GM18519 (cell line): ENCODE measurements at regions not wholly inside any gene's neighbourhood (a gene's known extent, or its start where the extent isn't known, plus 50 kb on each side); places are given as distances from the start of the nearest gene placed in this dataset.
A peak's percentile ranks its signal among the peaks of the same experiment; 100 is the strongest.

Source experiments
- ATAC-seq: cut with Tn5 transposase; IDR thresholded peaks from one replicate; pipeline ENCODE4 v1.9.1; 2021; ENCODE audit warnings: mild to moderate bottlenecking, moderate library complexity; ENCODE audit not compliant: unreplicated experiment, low FRiP score

DNA sequence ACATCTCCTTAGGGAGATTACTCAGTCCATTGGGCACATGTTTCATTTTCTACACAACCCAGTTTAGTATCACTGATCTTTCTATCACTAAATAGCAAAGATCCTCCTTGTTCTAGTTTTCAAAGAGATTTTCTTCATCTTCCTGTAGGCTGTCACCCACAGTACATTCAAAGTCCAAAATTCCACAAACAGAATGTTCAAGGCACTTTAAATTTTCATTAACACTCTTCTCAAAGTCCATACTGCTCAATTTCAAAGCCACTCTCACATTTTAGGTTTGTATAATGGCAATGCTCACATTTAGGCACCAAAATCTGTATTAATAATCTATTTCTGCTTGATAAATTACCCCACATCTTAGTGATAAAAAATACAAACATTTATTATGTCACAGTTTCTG is 152.8 kb downstream of the FSIP2 start:
- ATAC-seq: no peak

DNA sequence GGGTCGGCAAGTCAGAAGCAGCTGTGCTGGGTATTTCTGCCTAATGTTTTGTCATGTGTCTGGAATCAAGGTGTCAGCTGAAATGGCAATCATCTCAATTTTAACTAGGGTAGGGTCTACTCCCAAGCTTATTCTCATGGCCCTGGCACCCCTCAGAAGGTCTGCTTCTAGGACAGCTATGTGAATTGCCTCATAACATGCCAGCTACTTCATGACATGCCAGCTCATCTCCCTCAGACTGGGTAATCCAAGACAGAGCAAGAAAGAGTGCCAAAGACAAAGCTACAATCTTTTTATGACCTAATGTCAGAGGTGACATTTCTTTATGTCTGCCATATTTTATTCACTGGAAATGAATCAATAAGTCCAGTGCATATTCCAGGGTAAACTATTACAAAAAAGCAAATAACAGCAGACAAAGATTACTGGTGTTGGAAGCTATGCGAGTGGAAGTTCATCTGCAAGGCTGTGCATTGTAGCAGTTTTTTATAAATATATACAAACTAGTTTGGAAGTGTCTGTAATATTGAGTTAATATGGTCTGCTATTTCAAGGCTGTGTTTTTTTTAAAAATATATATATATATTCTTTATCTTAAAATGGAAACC is 153.3 kb downstream of the FSIP2 start:
- no peak for ATAC-seq

DNA sequence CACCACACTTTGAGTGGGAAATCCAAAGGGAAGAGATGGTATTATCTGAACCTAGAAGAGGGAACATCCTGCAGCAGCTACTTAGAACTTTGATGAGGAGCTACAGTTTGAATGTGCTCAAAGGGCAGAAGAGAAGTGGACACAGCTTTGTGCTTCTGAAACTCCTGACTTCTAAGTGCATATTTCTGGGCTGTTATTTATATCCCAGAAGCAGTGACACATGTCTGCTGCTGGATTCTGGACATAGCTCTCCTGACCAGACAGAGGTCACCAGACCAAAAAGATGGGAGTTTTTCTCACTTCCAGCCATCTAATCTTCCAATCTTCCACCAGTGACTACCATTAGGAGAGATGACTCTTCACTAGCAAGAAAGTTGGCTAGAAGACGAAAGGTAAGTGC is 153.9 kb downstream of the FSIP2 start:
- ATAC-seq: no peak

DNA sequence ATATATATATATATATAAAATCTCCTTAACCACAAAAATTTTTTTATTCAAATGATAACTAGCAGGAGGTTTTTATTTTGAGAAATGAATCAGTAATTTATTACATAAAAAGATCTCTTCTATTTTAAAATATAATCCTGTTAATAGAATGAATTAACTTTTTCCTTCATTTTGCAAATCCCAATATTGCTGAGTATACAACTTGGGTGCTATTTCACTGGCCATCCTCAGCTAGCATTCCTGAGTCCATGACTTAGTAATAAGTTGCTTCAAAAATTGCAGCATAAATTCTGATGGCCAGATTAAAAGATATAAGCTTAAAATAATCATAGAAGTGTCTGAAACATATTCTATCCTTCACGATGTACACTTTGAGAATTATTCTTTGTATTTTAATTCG is 155.6 kb downstream of the FSIP2 start:
- ATAC-seq: no peak

DNA sequence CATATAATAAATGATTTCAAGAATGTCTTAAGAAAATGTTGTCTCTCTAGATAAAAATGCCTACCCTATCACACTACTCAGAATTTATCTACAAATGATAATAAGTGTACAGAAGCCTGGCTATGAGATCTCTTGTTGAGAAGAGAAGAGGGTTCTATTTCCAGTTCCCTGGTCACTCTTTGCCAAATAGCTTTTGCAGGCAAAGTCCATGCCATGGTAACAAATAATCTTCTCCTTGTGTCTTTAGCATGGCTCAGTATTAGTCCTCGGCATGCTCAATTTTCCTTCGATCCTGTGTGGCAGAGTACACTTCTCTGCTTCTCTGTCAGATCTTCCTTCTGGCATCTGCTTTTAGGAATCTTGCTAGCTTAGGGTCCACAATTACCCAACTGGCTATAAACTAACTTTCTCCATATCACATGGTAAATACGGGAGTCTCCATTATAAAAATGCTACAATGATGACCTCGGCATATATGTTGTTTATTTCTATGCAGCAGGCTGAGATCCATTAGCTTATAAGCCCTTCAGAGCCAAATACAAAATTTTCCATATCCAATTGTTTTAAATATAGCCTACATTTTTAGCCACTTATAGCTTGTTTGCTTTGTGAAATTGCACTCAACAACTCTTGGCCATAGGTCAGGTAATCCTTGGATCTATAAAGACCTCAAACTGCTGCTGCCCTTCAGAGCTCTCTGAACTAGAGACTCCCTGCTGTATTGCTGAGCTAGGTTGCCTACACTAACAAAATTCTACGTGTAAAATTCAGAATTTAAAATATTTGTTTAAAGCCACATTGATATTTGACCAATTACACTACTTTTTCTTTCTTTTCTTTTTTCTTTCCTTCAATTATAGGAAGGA is 157.5 kb downstream of the FSIP2 start:
- no peak for ATAC-seq

DNA sequence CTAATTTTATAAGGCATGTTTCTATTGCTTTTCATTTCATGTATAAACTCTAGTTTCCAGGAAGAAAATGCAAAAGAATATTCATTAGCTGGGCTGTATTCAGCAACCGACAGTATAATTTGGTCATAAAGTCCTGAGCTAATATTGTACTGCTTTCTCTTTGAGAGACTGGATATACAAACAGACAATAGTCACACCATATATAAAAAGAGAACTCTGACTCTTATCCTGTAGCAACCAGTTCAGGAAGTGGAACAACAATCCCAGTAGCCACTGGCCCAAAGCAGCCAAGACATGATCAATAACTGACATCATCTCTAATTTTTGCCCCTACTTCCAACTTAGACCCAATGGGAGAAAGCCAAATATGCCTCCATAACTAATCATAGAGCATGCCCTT is 160.8 kb downstream of the FSIP2 start:
- ATAC-seq: no peak

DNA sequence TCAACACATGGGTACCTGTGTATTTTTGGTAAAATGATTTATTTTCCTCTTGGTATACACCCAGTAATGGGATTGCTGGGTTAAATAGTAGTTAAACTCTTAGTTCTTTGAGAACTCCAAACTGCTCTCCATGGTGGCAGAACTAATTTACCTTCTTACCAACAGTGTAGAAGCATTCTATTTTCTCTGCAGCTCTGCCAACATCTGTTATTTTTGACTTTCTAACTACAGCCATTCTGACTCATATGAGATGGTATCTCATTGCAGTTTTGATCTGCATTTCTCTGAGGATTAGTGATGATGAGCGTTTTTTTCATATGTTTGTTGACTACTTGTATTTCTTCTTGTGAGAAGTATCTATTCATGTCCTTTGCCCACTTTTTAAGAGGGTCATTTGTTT is 180.6 kb downstream of the FSIP2 start:
- no peak for ATAC-seq

DNA sequence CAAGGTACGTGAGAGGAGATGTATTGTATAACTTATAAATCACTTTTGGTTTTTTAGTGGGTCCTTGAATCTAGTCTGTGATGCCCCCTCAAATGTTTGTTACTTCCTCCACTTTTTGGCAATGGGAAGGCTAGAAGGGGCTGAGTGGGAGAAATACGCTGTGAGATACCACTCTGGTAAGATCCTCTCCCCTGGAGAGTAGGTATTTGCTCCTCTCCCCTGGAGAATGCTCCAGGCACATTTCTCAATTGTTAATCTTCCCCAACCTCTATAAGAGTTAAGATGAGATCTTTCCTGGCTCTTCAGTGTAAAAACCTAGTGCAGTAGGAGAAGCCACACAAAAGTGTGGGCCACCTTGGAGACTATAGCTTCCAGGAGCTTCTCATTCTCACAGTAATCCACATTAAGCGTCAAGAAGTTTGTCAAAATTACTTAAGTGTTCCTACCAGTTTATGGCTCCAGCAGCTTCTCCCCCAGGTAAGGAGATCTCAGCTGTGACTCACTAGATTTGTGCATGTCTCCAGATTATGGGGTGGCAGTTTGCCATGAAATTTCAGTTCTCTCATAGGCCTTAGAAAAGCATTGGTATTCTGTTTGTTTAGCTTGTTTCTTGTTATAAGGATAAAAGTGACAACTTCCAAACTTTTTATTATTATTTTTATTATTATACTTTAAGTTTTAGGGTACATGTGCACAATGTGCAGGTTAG is 182.6 kb downstream of the FSIP2 start:
- ATAC-seq: no peak

DNA sequence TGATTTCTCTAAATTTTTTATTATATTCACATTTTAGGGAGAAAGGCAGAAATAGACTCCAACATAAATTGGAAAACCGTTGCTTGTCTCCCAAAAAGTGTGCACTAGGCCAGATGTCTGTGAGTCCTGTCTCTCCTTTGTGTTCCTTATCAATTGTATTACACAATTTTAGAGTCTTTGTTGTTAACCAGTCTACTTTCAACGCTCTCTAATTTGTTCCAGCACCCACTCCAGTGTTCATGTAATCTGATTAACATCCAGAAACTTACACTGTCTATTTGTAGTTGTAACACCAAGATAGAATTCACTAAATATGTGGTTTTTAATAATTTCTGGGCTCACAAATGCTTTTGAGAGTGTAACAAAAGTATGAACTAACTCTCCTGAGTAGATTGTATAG is 195.6 kb downstream of the FSIP2 start:
- no peak for ATAC-seq

DNA sequence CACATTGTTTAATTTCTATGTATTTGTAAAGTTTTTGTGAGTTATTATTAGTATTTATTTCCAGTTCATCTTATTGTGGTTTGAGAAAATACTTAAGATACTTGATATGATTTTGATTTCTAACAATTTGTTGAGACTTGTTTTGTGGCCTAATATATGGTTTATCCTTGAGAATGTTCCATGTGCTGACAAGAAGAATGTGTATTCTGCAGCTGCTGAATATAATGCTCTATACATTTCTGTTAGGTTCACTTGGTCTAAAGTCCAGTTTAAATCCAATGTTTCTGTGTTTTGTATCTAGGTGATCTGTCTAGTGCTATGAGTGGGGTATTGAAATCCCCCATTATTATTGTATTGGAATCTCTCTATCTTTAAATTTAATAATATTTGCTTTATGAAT is 201.3 kb downstream of the FSIP2 start:
- no peak for ATAC-seq

DNA sequence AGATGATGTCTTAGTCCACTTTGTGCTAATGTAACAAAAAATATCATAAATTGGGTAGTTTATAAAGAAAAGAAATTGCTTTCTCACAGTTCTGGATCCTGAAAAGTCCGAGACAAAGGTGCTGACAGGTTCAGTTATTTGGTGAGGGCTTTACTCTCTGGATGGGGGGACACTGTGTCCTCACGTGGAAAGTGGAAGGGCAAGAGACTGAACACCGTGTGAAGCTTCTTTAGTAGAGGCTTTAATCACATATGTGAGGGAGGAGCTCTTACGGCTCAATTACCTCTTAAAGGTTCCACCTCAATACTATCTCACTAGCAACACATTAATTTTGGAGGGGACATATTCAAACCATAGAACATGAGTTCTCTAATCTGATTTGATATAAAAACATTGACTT is 204.3 kb downstream of the FSIP2 start:
- no peak for ATAC-seq

DNA sequence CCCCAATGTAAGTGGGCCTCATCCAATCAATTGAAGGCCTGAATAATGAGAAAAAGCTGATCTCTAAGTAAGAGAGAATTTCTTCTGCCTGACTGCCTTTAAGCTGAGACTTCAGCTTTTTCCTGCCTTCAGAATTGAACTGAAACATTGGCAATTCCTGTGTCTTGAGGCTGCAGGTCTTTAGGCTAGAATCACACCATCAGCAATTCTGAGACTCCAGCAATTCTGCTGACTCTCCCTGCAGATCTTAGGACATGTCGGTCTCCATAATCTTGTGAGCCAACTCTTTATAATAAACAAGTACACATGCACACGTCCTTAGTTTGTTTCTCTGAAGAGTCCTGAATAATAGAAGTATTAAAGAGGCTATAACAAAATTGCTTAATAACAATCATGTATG is 209.1 kb downstream of the FSIP2 start:
- no peak for ATAC-seq

DNA sequence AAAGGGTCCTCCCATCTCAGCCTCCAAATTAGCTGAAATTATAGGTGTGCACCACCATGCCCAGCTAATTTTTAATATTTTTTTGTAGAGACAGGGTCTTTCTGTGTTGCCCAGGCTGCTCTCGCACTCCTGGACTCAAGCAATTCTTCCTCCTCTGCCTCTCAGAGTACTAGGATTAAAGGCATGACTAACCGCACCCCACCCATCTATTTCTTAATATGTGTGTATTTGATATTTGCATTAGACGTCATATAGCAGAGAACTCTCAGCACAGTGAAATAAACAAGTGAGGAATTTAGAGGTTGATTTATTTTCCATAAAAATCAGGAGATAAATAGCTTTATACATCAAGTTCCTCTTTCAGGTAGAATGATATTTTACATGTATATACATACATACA is 213.5 kb downstream of the FSIP2 start:
- ATAC-seq: no peak

DNA sequence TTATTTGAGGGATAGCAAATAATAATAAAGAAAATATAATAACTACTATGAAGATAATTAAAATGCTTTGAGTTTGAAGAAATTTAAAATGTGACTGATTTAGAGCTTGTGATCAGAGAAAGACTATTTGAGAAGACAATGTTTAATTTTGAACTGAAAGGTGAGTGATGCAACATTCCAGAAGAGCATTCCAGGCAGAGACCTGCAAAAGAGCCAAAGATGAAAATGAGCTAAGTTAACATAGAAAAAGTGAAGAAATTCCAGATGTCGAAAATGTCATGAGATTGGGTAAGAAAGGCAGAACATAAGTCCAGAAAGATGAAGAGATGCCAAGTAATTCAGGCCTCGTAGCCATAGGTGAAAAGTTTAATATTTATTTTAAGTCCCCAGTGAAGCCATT is 215.8 kb downstream of the FSIP2 start:
- ATAC-seq: no peak

DNA sequence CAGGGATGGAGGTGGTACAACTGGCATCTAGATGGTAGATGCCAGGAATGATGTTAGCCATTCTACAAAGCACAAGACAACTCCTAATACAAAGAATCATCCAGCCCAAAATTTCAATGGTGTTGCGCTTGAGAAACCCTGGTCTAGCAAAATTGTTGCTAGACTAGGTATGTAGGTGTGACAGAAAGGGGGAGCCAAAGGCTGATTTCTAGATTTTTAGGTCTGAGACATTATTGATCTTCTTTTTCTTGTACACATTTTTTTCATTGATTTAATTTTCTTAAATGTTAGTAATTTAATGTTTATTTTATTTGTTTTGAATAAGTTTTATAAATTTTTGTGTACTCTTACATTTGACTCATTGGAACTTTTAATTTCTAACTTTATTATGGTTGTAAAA is 216.4 kb downstream of the FSIP2 start:
- ATAC-seq: no peak

DNA sequence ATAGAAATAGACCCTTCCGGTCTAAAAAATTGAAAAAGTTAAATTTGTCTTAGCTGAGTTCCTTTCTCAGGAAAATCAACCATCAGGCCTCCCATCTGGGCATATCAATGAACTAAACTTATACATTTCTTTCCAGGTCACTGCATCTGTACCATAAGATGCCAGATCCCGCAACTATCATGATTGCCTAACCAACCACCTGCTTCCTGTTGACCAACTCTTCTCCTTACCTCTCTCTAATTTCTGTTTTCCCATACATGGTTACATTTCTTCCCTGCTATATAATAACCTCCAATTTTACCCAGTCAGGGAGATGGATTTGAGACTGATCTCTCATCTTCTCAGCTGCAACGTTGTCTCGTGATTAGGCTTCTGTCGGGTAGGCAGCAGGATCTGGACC is 228.7 kb downstream of the FSIP2 start:
- no peak for ATAC-seq

DNA sequence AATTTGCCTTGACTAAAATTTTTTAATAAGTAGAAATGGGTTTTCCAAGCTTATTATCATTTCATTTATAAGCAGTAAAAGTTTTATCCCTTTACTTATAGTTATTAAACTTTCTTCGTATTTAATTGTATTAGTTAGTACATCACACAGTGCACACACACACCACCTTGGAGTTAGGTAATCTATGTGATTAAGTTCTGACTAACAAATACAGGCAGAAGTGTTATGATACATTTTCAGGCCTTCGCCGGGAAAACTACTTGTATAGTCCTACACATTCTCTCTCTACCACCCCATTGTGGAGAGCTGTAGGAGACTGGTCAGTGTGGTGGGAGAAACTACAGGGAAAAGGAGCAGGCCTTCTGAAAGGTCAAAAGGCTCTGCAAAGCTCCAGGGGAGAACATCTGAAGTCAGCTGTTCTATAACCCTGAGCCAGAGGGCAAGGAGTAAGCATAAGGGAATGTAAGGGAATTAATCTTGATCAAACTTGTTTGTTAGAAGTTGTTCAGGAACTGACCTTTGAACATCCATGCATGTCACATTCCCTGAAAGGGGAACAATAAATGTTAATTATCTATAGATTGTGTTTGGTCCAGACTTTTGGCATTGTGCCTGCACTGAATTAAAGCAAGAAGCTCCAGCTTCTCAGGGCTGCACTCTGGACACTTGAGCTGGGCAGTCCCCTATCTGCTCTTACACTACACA is 231.7 kb downstream of the FSIP2 start:
- no peak for ATAC-seq

DNA sequence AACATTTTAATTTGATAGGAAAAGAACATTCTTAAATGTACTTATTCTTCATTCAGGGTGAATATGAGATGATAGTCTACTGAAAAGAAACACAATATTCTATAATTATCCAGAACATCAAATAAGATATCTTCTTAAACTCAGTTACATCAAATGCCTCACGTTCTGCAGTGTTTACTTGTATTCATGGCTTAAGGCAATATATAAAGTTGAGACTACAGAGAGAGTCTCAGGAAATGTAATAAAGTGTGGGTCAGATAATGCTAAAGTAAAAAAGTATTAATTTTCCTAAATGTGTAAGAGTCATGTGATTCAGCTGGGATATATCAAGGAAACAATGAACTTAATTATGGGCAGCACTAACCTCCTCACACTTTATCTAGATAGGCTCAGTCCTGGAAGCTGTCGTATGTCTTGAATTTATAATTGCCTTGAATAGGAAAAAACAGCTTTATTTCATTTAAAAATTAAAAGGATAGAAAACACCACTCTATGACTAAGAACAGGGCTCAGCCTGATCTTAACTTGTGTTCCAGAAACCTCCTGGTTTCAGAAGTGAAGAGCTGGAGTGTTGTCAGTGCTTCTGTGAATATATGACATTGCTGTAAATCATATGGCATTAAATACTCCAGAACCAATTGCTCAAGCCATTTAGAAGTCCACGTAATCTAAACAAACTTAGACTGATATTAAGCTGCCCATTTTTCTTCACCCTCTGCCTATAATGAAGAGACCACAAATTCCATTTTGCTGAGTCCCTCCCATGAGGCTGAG is 240.2 kb downstream of the FSIP2 start:
- ATAC-seq: no peak

DNA sequence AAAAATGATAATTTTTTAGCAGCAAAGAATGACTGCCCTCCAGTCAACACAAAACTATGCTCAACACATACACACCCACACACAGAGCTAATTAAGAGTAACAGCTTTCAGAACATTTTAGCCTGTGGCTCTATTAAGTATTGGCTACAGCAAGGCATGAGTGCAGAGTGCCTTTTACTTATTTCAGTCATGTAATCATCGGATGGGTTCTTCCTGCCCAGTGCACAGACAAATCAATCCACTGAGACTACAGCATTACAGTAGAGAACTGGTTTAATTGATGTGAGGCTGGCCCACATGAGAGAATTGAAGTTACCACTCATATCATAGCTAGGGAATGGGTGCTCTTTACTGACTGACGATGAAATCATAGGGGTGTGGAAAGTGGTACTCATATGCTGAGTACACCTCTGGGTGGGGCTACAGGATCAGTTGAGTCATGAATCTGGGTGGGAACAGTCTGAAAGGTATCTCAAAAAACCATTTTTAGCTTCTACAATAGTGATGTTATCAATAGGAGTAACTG is 241.0 kb downstream of the FSIP2 start:
- ATAC-seq: peak; percentile 83

DNA sequence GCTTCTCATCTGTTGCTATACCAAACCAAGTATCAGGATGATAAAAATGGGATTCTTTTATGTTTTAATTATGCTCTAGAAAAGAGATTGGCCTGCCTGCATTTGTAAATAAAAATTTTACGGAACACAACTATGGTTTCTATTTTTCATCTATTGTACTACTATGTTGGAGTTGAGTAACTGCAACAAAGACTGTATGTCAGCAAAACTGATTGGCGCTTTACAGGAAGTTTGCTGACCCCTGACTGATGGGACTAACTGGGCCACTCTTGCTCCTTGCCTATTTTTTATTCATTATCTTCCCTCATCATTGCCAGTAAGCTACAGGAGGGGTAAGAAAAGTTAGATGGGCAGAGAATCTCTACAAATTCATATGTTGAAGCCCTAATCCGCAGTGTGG is 242.3 kb downstream of the FSIP2 start:
- ATAC-seq: no peak
